Renal cortex interstitium (tissue), 11 donors: ENCODE measurements at regions not wholly inside any gene's neighbourhood (a gene's known extent, or its start where the extent isn't known, plus 50 kb on each side); places are given as distances from the start of the nearest gene placed in this dataset.
A peak's percentile ranks its signal among the peaks of the same experiment; 100 is the strongest.

Source experiments
- DNase-seq, 11 donors: peaks; one replicate each; pipeline ENCODE4 v3.0.0-alpha.2; 2013; ENCODE audit warnings: low read depth in 9 of 11, low spot score in 4 of 11; ENCODE audit errors: extremely low read depth in 1 of 11

- DNase-seq = no peak
Observed at GRCh38 chr6:7047128-7047527, 60.6 kb upstream of the RREB1 start.

- no peak for DNase-seq
Observed at GRCh38 chr6:7047966-7048365, 59.8 kb upstream of the RREB1 start.

GRCh38 chr6:7048894-7049293 is 58.9 kb upstream of the RREB1 start:
- DNase-seq = no peak

GRCh38 chr6:7050004-7050403 is 57.8 kb upstream of the RREB1 start:
- DNase-seq = no peak

- DNase-seq = peak in 1 of 11 donors; percentile 37
Observed at GRCh38 chr6:7050872-7051779, 56.6 kb upstream of the RREB1 start.

GRCh38 chr6:7051780-7052442 is 55.9 kb upstream of the RREB1 start:
- DNase-seq = peak in 9 of 11 donors; percentile 45 to 65 (median 55)

- DNase-seq = peak in 10 of 11 donors; percentile 42 to 74 (median 64)
Observed at GRCh38 chr6:7052443-7053011, 55.2 kb upstream of the RREB1 start.

GRCh38 chr6:7053125-7053774 is 54.5 kb upstream of the RREB1 start:
- DNase-seq = no peak
